GM18517 (cell line): ENCODE measurements at regions not wholly inside any gene's neighbourhood (a gene's known extent, or its start where the extent isn't known, plus 50 kb on each side); places are given as distances from the start of the nearest gene placed in this dataset.
"Not testable (repeated sequence)": the region's sequence is repeated elsewhere in the genome, so short reads cannot be mapped to it uniquely, and the experiment has no call there.

Experiments used
- ATAC-seq: cut with Tn5 transposase; IDR thresholded peaks from one replicate; pipeline ENCODE4 v1.9.1; 2021; ENCODE audit warnings: mild to moderate bottlenecking, moderate library complexity; ENCODE audit not compliant: unreplicated experiment

- ATAC-seq: no peak
Measured at GRCh38 chr5:121608826-121609225, 242.9 kb upstream of the FTMT start.

- no peak for ATAC-seq
Measured at GRCh38 chr5:121624035-121624434, 227.6 kb upstream of the FTMT start.

GRCh38 chr5:121628783-121629182, 222.9 kb upstream of the FTMT start:
- no peak for ATAC-seq

- no peak for ATAC-seq
Measured at GRCh38 chr5:121630402-121630801, 221.3 kb upstream of the FTMT start.

- no peak for ATAC-seq
Measured at GRCh38 chr5:121634946-121635345, 216.7 kb upstream of the FTMT start.

- ATAC-seq: no peak
Measured at GRCh38 chr5:121638126-121638525, 213.6 kb upstream of the FTMT start.

- ATAC-seq: no peak
Measured at GRCh38 chr5:121640298-121640697, 211.4 kb upstream of the FTMT start.

GRCh38 chr5:121658221-121658620, 193.5 kb upstream of the FTMT start:
- ATAC-seq: no peak

GRCh38 chr5:121660142-121660541, 191.5 kb upstream of the FTMT start:
- ATAC-seq: no peak

GRCh38 chr5:121665542-121665941, 186.1 kb upstream of the FTMT start:
- not testable (repeated sequence) for ATAC-seq

- no peak for ATAC-seq
Measured at GRCh38 chr5:121667292-121667691, 184.4 kb upstream of the FTMT start.

- ATAC-seq: no peak
Measured at GRCh38 chr5:121668635-121669034, 183.0 kb upstream of the FTMT start.

- no peak for ATAC-seq
Measured at GRCh38 chr5:121671624-121672023, 180.1 kb upstream of the FTMT start.

GRCh38 chr5:121675924-121676323, 175.8 kb upstream of the FTMT start:
- no peak for ATAC-seq

GRCh38 chr5:121681229-121681855, 170.3 kb upstream of the FTMT start:
- ATAC-seq: no peak

- ATAC-seq: no peak
Measured at GRCh38 chr5:121688126-121688525, 163.6 kb upstream of the FTMT start.

- ATAC-seq: no peak
Measured at GRCh38 chr5:121688781-121689180, 162.9 kb upstream of the FTMT start.

- ATAC-seq: no peak
Measured at GRCh38 chr5:121691478-121691877, 160.2 kb upstream of the FTMT start.

GRCh38 chr5:121692158-121692557, 159.5 kb upstream of the FTMT start:
- ATAC-seq: no peak

- ATAC-seq: no peak
Measured at GRCh38 chr5:121693864-121694263, 157.8 kb upstream of the FTMT start.

- ATAC-seq: no peak
Measured at GRCh38 chr5:121695307-121695706, 156.4 kb upstream of the FTMT start.

GRCh38 chr5:121698690-121699089, 153.0 kb upstream of the FTMT start:
- ATAC-seq: no peak

GRCh38 chr5:121701731-121702130, 150.0 kb upstream of the FTMT start:
- no peak for ATAC-seq
